Neutrophil (primary cell): ENCODE measurements at regions not wholly inside any gene's neighbourhood (a gene's known extent, or its start where the extent isn't known, plus 50 kb on each side); places are given as distances from the start of the nearest gene placed in this dataset.

Experiments
- H3K27ac ChIP-seq: fragments of 200-600 bp; sonication (generic); 2 replicates; pipeline ENCODE4 v1.5.1; 2016; ENCODE audit warnings: mild to moderate bottlenecking, moderate library complexity
- H3K27me3 ChIP-seq: fragments of 200-600 bp; sonication (generic); 2 replicates; pipeline ENCODE4 v1.6.0; 2016; ENCODE audit warnings: mild to moderate bottlenecking
- H3K36me3 ChIP-seq: fragments of 200-600 bp; sonication (generic); 2 replicates; pipeline ENCODE4 v1.5.1; 2017
- H3K4me1 ChIP-seq, 2 experiments: fragments of 200-600 bp in 1 of 2; sonication (generic) in 1 of 2; 1 replicate in 1 of 2; 2 replicates in 1 of 2; pipeline versions ENCODE4 v1.5.1 to v1.6.1; 2013 to 2016; ENCODE audit warnings: low read depth in 1 of 2, low read length in 1 of 2, mild to moderate bottlenecking in 1 of 2, moderate library complexity in 1 of 2; ENCODE audit not compliant: control insufficient read depth in 1 of 2, insufficient read depth in 1 of 2
- H3K4me3 ChIP-seq, 2 experiments: fragments of 200-600 bp in 1 of 2; sonication (generic) in 1 of 2; 1 replicate in 1 of 2; 2 replicates in 1 of 2; pipeline ENCODE4 v1.5.1; 2013 to 2016; ENCODE audit warnings: low read depth in 1 of 2, low read length in 1 of 2, mild to moderate bottlenecking in 1 of 2, moderate library complexity in 1 of 2
- H3K9me3 ChIP-seq: fragments of 200-600 bp; sonication (generic); 2 replicates; pipeline ENCODE4 v1.5.1; 2016
- CTCF ChIP-seq: fragments of 200-600 bp; sonication (generic); IDR thresholded peaks from 2 replicates; pipeline ENCODE4 v1.5.1; 2016; ENCODE audit warnings: antibody characterized with exemption

- H3K27ac ChIP-seq, result peak overlapping the region; percentile 35
- H3K4me1 ChIP-seq, result peaks cover 76% of the 10 kb centered on the region in 2 experiments
- no peaks in the 10 kb centered on the region for H3K36me3 ChIP-seq
- no peak for TF ChIP-seq CTCF
- no peaks in the 10 kb centered on the region for H3K9me3 ChIP-seq
- H3K27me3 ChIP-seq, result no peaks in the 10 kb centered on the region
- no peak overlapping the region for H3K4me3 ChIP-seq
These were observed 296.6 kb downstream of the TLE3 start for GRCh38 chr15:69801144-69801543.

GRCh38 chr15:69802432-69802831, 295.3 kb downstream of the TLE3 start:
- H3K9me3 ChIP-seq, result no peaks in the 10 kb centered on the region
- H3K27me3 ChIP-seq, result no peaks in the 10 kb centered on the region
- TF ChIP-seq CTCF, result no peak
- no peak overlapping the region for H3K4me3 ChIP-seq
- peak overlapping the region; percentile 99 for H3K27ac ChIP-seq
- H3K4me1 ChIP-seq, result peaks cover 78 to 79% of the 10 kb centered on the region in 2 experiments
- H3K36me3 ChIP-seq, result no peaks in the 10 kb centered on the region

GRCh38 chr15:69804786-69805185, 292.9 kb downstream of the TLE3 start:
- Histone ChIP-seq H3K4me1 (peaks cover 78% of the 10 kb centered on the region in 2 experiments), H3K27ac (peak overlapping the region; percentile 99), H3K4me3 (peak overlapping the region; percentile 38 to 47), H3K27me3 (no peaks in the 10 kb centered on the region), H3K36me3 (no peaks in the 10 kb centered on the region), H3K9me3 (no peaks in the 10 kb centered on the region)
- no peak for TF ChIP-seq CTCF

GRCh38 chr15:69805248-69805953, 292.3 kb downstream of the TLE3 start:
- Histone ChIP-seq H3K27ac (peak overlapping the region; percentile 99), H3K27me3 (no peaks in the 10 kb centered on the region), H3K36me3 (no peaks in the 10 kb centered on the region), H3K9me3 (no peaks in the 10 kb centered on the region), H3K4me3 (peak overlapping the region; percentile 38 to 47), H3K4me1 (peaks cover 81 to 82% of the 10 kb centered on the region in 2 experiments)
- no peak for TF ChIP-seq CTCF

GRCh38 chr15:69806287-69806915, 291.3 kb downstream of the TLE3 start:
- no peaks in the 10 kb centered on the region for H3K9me3 ChIP-seq

More at GRCh38 chr15:69806287-69806915, 291.3 kb downstream of the TLE3 start:
- peak overlapping the region; percentile 99 for H3K27ac ChIP-seq
- H3K4me1 ChIP-seq, result peaks cover 85 to 90% of the 10 kb centered on the region in 2 experiments
- no peak for TF ChIP-seq CTCF
- H3K36me3 ChIP-seq, result no peaks in the 10 kb centered on the region
- H3K4me3 ChIP-seq, result peak overlapping the region in 1 of 2 experiments; percentile 3
- H3K27me3 ChIP-seq, result no peaks in the 10 kb centered on the region
